Spleen (tissue), 7 donors: ENCODE measurements at regions not wholly inside any gene's neighbourhood (a gene's known extent, or its start where the extent isn't known, plus 50 kb on each side); places are given as distances from the start of the nearest gene placed in this dataset.

Experiments used
- POLR2AphosphoS5 ChIP-seq, 3 donors: sonication (generic); formaldehyde crosslinking; IDR thresholded peaks; one replicate each; pipeline ENCODE4 v1.5.1; 2017; ENCODE audit warnings: antibody characterized with exemption in 3 of 3
- TF ChIP-seq, protein P1 (sequence below), 11 experiments: fragments of 200-600 bp in 7 of 11; fragments of 450-650 bp in 4 of 11; sonication (generic) in 4 of 11; IDR thresholded peaks in 8 of 11; conservative IDR thresholded peaks in 3 of 11; 1 replicate in 7 of 11; 2 replicates in 4 of 11; pipeline versions ENCODE4 v1.4.0 to v1.8.0; 2016 to 2021; ENCODE audit warnings: antibody characterized with exemption in 11 of 11, inconsistent platforms in 4 of 11, mild to moderate bottlenecking in 1 of 11
- donor health status: DM: no; HTN: no; CAD: no; lungs with moderate emphysema.
- donor health status: DM: no; HTN: no; CAD: no.
- donor health status: DM: no; HTN: no; CAD: no.

DNA sequence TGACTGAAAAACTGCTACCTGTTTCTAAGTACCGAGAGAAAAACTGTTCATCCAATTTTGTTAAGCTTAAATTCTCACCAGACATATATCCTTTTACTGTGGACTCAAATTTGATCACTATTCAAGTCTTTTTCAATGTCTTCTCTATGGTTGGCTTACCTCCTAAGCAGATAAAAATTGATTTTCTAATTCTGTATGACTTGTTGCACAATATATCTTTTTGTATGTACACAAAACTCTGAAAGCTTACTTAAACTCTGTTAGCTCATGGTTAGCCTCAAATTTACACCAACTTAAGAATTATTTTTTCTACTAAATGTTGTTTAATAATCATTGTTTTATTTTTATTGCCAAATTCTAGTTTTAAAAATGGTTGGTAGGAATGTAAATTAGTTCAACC, 715.4 kb downstream of the LTN1 start:
- TF ChIP-seq, protein P1, sequence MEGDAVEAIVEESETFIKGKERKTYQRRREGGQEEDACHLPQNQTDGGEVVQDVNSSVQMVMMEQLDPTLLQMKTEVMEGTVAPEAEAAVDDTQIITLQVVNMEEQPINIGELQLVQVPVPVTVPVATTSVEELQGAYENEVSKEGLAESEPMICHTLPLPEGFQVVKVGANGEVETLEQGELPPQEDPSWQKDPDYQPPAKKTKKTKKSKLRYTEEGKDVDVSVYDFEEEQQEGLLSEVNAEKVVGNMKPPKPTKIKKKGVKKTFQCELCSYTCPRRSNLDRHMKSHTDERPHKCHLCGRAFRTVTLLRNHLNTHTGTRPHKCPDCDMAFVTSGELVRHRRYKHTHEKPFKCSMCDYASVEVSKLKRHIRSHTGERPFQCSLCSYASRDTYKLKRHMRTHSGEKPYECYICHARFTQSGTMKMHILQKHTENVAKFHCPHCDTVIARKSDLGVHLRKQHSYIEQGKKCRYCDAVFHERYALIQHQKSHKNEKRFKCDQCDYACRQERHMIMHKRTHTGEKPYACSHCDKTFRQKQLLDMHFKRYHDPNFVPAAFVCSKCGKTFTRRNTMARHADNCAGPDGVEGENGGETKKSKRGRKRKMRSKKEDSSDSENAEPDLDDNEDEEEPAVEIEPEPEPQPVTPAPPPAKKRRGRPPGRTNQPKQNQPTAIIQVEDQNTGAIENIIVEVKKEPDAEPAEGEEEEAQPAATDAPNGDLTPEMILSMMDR (IDR thresholded peaks at IDR 0.05 in 8 of 11, conservative IDR thresholded peaks at IDR 0.05 in 3 of 11), result no peak
- no peak for TF ChIP-seq POLR2AphosphoS5 (IDR thresholded peaks at IDR 0.05)
